KMS-11 (cell line): ENCODE measurements at regions not wholly inside any gene's neighbourhood (a gene's known extent, or its start where the extent isn't known, plus 50 kb on each side); places are given as distances from the start of the nearest gene placed in this dataset.

Experiments used
- H2AFZ ChIP-seq: fragments of 200-600 bp; sonication (generic); 2 replicates; pipeline ENCODE4 v1.6.1; 2016; ENCODE audit warnings: antibody characterized with exemption, mixed run types, low read depth
- H3K27ac ChIP-seq: fragments of 200-600 bp; sonication (generic); 2 replicates; pipeline ENCODE4 v1.6.1; 2016; ENCODE audit warnings: mild to moderate bottlenecking, mixed run types
- H3K27me3 ChIP-seq: fragments of 200-600 bp; sonication (generic); 2 replicates; pipeline ENCODE4 v1.6.1; 2017; ENCODE audit warnings: mild to moderate bottlenecking, low read depth, mixed run types, moderate library complexity; ENCODE audit not compliant: insufficient read depth
- H3K36me3 ChIP-seq: fragments of 200-600 bp; sonication (generic); 2 replicates; pipeline ENCODE4 v1.6.1; 2017; ENCODE audit warnings: mild to moderate bottlenecking, mixed run types; ENCODE audit not compliant: insufficient read depth
- H3K4me1 ChIP-seq: fragments of 200-600 bp; sonication (generic); 2 replicates; pipeline ENCODE4 v1.6.1; 2016; ENCODE audit warnings: mild to moderate bottlenecking, low read depth, mixed run types; ENCODE audit not compliant: poor library complexity, severe bottlenecking
- H3K4me2 ChIP-seq: fragments of 200-600 bp; sonication (generic); 2 replicates; pipeline ENCODE4 v1.7.0; 2016; ENCODE audit warnings: mild to moderate bottlenecking, mixed run types
- H3K4me3 ChIP-seq: fragments of 200-600 bp; sonication (generic); IDR thresholded peaks from 2 replicates; pipeline ENCODE4 v1.6.1; 2017; ENCODE audit warnings: low read depth, low read length, mixed read lengths; ENCODE audit not compliant: insufficient read depth
- H3K79me2 ChIP-seq: fragments of 200-600 bp; sonication (generic); 2 replicates; pipeline ENCODE4 v1.6.1; 2016; ENCODE audit warnings: low read depth, mixed run types; ENCODE audit not compliant: insufficient read depth
- H3K9ac ChIP-seq: fragments of 200-600 bp; sonication (generic); 2 replicates; pipeline ENCODE4 v1.6.1; 2016; ENCODE audit warnings: mild to moderate bottlenecking, mixed run types
- H4K20me1 ChIP-seq: fragments of 200-600 bp; sonication (generic); 2 replicates; pipeline ENCODE4 v1.6.1; 2016; ENCODE audit warnings: mild to moderate bottlenecking, mixed run types; ENCODE audit not compliant: insufficient read depth
- TF ChIP-seq, protein P1 (sequence below): fragments of 200-600 bp; sonication (generic); conservative IDR thresholded peaks from 2 replicates; pipeline ENCODE4 v1.6.1; 2017; ENCODE audit warnings: low read depth, mild to moderate bottlenecking, antibody characterized with exemption, low read length, moderate library complexity, mixed read lengths

DNA sequence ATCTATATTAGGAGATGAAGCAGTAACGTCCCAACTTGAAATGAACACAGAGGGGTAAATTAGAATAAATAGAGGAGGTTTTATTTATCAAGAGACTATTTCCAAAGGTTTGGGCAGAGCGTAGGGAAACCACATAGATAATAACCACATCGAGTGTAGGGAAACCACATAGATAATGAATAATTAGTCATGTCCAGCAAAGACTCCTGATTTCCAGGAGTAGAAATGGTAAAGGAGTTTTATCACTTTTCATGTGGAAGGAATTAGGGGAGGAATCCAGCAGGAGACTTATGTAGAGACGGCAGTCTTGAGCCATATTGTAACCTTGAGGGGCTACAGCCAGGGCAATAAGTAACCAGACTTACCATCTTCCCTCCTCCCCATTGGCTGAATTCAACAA lies 136.3 kb upstream of the CSNK1A1L start:
- no peak overlapping the region for H3K9ac ChIP-seq
- H2AFZ ChIP-seq, result no peak overlapping the region

DNA sequence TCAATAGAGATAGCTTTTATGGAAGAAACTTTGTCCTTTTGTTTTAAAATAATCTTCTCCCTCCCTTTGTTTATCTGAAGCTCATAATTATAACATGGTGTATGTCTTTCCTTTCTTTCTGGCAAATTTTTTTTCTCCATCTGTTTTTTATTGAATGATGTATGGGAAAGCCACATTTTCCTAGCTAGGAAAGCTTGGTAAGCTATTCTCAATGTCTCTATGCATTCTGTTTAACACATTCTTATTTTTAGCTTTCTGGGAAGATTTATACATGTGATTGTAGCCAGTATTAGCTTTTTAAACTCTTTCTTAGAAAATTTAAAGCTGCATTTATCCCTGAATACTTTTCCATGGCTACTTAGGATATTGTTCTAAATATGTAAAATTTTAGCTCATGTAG lies 124.9 kb upstream of the CSNK1A1L start:
- H3K27ac ChIP-seq, result no peak overlapping the region
- H3K4me1 ChIP-seq, result no peaks in the 10 kb centered on the region
- no peak overlapping the region for H2AFZ ChIP-seq
- no peak overlapping the region for H3K4me3 ChIP-seq
- no peaks in the 10 kb centered on the region for H4K20me1 ChIP-seq
- TF ChIP-seq, protein P1, sequence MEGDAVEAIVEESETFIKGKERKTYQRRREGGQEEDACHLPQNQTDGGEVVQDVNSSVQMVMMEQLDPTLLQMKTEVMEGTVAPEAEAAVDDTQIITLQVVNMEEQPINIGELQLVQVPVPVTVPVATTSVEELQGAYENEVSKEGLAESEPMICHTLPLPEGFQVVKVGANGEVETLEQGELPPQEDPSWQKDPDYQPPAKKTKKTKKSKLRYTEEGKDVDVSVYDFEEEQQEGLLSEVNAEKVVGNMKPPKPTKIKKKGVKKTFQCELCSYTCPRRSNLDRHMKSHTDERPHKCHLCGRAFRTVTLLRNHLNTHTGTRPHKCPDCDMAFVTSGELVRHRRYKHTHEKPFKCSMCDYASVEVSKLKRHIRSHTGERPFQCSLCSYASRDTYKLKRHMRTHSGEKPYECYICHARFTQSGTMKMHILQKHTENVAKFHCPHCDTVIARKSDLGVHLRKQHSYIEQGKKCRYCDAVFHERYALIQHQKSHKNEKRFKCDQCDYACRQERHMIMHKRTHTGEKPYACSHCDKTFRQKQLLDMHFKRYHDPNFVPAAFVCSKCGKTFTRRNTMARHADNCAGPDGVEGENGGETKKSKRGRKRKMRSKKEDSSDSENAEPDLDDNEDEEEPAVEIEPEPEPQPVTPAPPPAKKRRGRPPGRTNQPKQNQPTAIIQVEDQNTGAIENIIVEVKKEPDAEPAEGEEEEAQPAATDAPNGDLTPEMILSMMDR, result no peak
- H3K79me2 ChIP-seq, result no peaks in the 10 kb centered on the region
- no peaks in the 10 kb centered on the region for H3K27me3 ChIP-seq
- H3K4me2 ChIP-seq, result no peak overlapping the region
- no peak overlapping the region for H3K9ac ChIP-seq
- no peaks in the 10 kb centered on the region for H3K36me3 ChIP-seq

More for the DNA sequence above, 136.3 kb upstream of the CSNK1A1L start:
- no peaks in the 10 kb centered on the region for H3K4me1 ChIP-seq
- no peak overlapping the region for H3K27ac ChIP-seq
- H3K27me3 ChIP-seq, result no peaks in the 10 kb centered on the region
- TF ChIP-seq, protein P1, result no peak
- no peaks in the 10 kb centered on the region for H3K36me3 ChIP-seq
- H4K20me1 ChIP-seq, result no peaks in the 10 kb centered on the region
- H3K4me2 ChIP-seq, result no peak overlapping the region
- no peaks in the 10 kb centered on the region for H3K79me2 ChIP-seq
- H3K4me3 ChIP-seq, result no peak overlapping the region

DNA sequence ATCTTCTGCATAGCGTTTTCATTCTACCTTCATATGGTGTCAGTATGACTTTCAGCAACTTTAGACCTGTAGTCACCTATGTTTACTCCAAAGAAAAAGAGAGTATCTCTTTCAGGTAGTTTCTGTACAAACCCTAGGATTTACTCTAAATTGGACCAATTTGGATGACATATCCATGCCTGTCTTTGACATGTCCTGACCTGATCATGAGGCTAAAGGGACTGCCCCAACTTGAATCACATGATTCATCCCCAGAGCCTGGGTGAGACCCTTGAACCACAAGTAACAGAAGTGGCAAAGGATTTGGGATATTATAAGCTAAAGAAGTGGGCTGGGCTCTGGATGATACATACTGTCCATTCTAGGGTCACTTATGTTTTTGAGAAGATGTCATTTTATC lies 124.5 kb upstream of the CSNK1A1L start:
- H3K27me3 ChIP-seq, result no peaks in the 10 kb centered on the region

DNA sequence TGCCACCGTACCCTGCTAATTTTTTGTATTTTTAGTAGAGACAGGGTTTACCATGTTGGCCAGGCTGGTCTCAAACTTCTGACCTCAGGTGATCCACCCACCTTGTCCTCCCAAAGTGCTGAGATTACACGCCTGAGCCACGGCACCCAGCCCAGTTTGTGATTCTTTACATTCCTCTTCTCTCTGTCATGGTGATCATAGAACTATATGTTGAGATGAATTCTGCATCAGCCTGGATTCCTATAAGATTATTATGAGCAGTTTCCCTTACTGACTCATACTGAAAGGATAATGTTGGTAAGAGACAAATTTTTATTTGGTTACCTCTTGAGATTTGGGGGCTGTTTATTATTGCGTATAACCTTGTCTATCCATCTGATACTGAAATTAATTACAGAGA lies 121.5 kb upstream of the CSNK1A1L start:
- Histone ChIP-seq H3K4me3 (no peak overlapping the region), H3K9ac (no peak overlapping the region), H4K20me1 (no peaks in the 10 kb centered on the region), H3K4me1 (no peaks in the 10 kb centered on the region), H3K36me3 (no peaks in the 10 kb centered on the region), H2AFZ (no peak overlapping the region), H3K27me3 (no peaks in the 10 kb centered on the region), H3K79me2 (no peaks in the 10 kb centered on the region), H3K4me2 (no peak overlapping the region), H3K27ac (no peak overlapping the region)
- TF ChIP-seq, protein P1, result no peak

More for the DNA sequence above, 124.5 kb upstream of the CSNK1A1L start:
- Histone ChIP-seq H3K79me2 (no peaks in the 10 kb centered on the region), H3K4me2 (no peak overlapping the region), H2AFZ (no peak overlapping the region), H3K4me3 (no peak overlapping the region), H3K27ac (no peak overlapping the region), H3K36me3 (no peaks in the 10 kb centered on the region), H3K9ac (no peak overlapping the region), H4K20me1 (no peaks in the 10 kb centered on the region), H3K4me1 (no peaks in the 10 kb centered on the region)
- TF ChIP-seq, protein P1, result no peak
